GM23338 (cell line): ENCODE measurements at regions not wholly inside any gene's neighbourhood (a gene's known extent, or its start where the extent isn't known, plus 50 kb on each side); places are given as distances from the start of the nearest gene placed in this dataset.

ENCODE experiments used
- ATAC-seq: fragments of 200-7000 bp; cut with Tn5 transposase; 3 replicates; pipeline ENCODE4 v1.9.1; 2020
- DNase-seq: peaks from one replicate; pipeline ENCODE4 v3.0.0-alpha.2; 2015; ENCODE audit warnings: low spot score
- H2AFZ ChIP-seq: fragments of 200-600 bp; sonication (generic); 2 replicates; pipeline ENCODE4 v1.8.0; 2016; ENCODE audit warnings: antibody characterized with exemption, mild to moderate bottlenecking, moderate library complexity
- H3F3A ChIP-seq: fragments of 200-600 bp; sonication (generic); replicated peaks from 2 replicates; pipeline ENCODE4 v1.8.0; 2017; ENCODE audit warnings: antibody characterized with exemption, mixed run types, low read depth
- H3K27ac ChIP-seq: fragments of 200-600 bp; sonication (generic); 2 replicates; pipeline ENCODE4 v1.6.1; 2016; ENCODE audit warnings: low read depth
- H3K27me3 ChIP-seq: fragments of 200-600 bp; sonication (generic); 2 replicates; pipeline ENCODE4 v1.8.0; 2016; ENCODE audit warnings: mild to moderate bottlenecking, mixed run types, moderate library complexity; ENCODE audit not compliant: insufficient read depth
- H3K36me3 ChIP-seq: fragments of 200-600 bp; sonication (generic); 2 replicates; pipeline ENCODE4 v1.8.0; 2016; ENCODE audit warnings: mild to moderate bottlenecking; ENCODE audit not compliant: insufficient read depth
- H3K4me1 ChIP-seq: fragments of 200-600 bp; sonication (generic); 2 replicates; pipeline ENCODE4 v1.8.0; 2016; ENCODE audit warnings: mild to moderate bottlenecking, moderate library complexity; ENCODE audit not compliant: insufficient read depth
- H3K4me2 ChIP-seq: fragments of 200-600 bp; sonication (generic); 2 replicates; pipeline ENCODE4 v1.7.1; 2017; ENCODE audit warnings: mixed run types
- H3K4me3 ChIP-seq: fragments of 200-600 bp; sonication (generic); 2 replicates; pipeline ENCODE4 v1.6.1; 2016; ENCODE audit warnings: mixed run types
- H3K79me2 ChIP-seq: fragments of 200-600 bp; sonication (generic); replicated peaks from 2 replicates; pipeline ENCODE4 v1.8.0; 2017; ENCODE audit warnings: mild to moderate bottlenecking; ENCODE audit not compliant: insufficient read depth
- H3K9me2 ChIP-seq: fragments of 200-600 bp; sonication (generic); 2 replicates; pipeline ENCODE4 v1.8.0; 2017; ENCODE audit not compliant: insufficient read depth
- H4K20me1 ChIP-seq: fragments of 200-600 bp; sonication (generic); replicated peaks from 2 replicates; pipeline ENCODE4 v1.8.0; 2017; ENCODE audit warnings: mild to moderate bottlenecking; ENCODE audit not compliant: insufficient read depth
- H3K27ac Mint-ChIP-seq: 2 replicates; pipeline ENCODE4 v1.8.0; 2020; ENCODE audit warnings: inconsistent platforms, mild to moderate bottlenecking, moderate library complexity, mixed read lengths
- H3K27me3 Mint-ChIP-seq: 3 replicates; pipeline ENCODE4 v1.8.0; 2022; ENCODE audit warnings: low read depth, mild to moderate bottlenecking, moderate library complexity, mixed read lengths, inconsistent platforms; ENCODE audit not compliant: insufficient read depth, poor library complexity
- H3K36me3 Mint-ChIP-seq: 3 replicates; pipeline ENCODE4 v1.8.0; 2021; ENCODE audit warnings: low read depth, mild to moderate bottlenecking, inconsistent platforms, moderate library complexity, mixed read lengths
- H3K4me1 Mint-ChIP-seq: 3 replicates; pipeline ENCODE4 v1.8.0; 2020; ENCODE audit warnings: mild to moderate bottlenecking, inconsistent platforms, mixed read lengths
- H3K4me3 Mint-ChIP-seq: 3 replicates; pipeline ENCODE4 v1.8.0; 2021; ENCODE audit warnings: moderate library complexity, mild to moderate bottlenecking, inconsistent platforms, mixed read lengths
- H3K9me3 Mint-ChIP-seq: 3 replicates; pipeline ENCODE4 v1.8.0; 2020; ENCODE audit warnings: moderate library complexity, mild to moderate bottlenecking, inconsistent platforms, mixed read lengths
- CREB1 ChIP-seq: fragments of 250-450 bp; sonication (Bioruptor Pico); IDR thresholded peaks from 2 replicates; pipeline ENCODE4 v1.5.0; 2020; ENCODE audit warnings: low read depth, mild to moderate bottlenecking, moderate library complexity
- EZH2 ChIP-seq: fragments of 200-600 bp; sonication (generic); IDR thresholded peaks from one replicate; pipeline ENCODE4 v1.8.0; 2017; ENCODE audit warnings: antibody characterized with exemption, mild to moderate bottlenecking, low read depth; ENCODE audit not compliant: unreplicated experiment
- EZH2phosphoT487 ChIP-seq: fragments of 200-600 bp; sonication (generic); IDR thresholded peaks from one replicate; pipeline ENCODE4 v1.8.1; 2018; ENCODE audit warnings: antibody characterized with exemption; ENCODE audit not compliant: unreplicated experiment
- JUNB ChIP-seq: IDR thresholded peaks from one replicate; pipeline ENCODE4 v1.6.1; 2016; ENCODE audit warnings: antibody characterized with exemption; ENCODE audit not compliant: unreplicated experiment
- NANOG ChIP-seq: IDR thresholded peaks from 2 replicates; pipeline ENCODE4 v1.6.1; 2016; ENCODE audit warnings: antibody characterized with exemption, borderline replicate concordance
- POLR2AphosphoS5 ChIP-seq: IDR thresholded peaks from 2 replicates; pipeline ENCODE4 v1.6.1; 2016; ENCODE audit warnings: antibody characterized with exemption, low read depth
- STAT1 ChIP-seq: IDR thresholded peaks from one replicate; pipeline ENCODE4 v1.6.1; 2016; ENCODE audit warnings: antibody characterized with exemption; ENCODE audit not compliant: unreplicated experiment
- ZNF114 ChIP-seq: fragments of 250-450 bp; sonication (Bioruptor Pico); IDR thresholded peaks from 2 replicates; pipeline ENCODE4 v1.5.0; 2020; ENCODE audit warnings: mild to moderate bottlenecking, moderate library complexity
- ZNF331 ChIP-seq: fragments of 250-450 bp; sonication (Bioruptor Pico); IDR thresholded peaks from 2 replicates; pipeline ENCODE4 v1.5.0; 2020; ENCODE audit warnings: low read depth, mild to moderate bottlenecking, moderate library complexity
- TF ChIP-seq, protein P1 (sequence below), 2 experiments: fragments of 200-600 bp in 1 of 2; sonication (generic) in 1 of 2; conservative IDR thresholded peaks; 2 replicates each; pipeline versions ENCODE4 v1.5.1 to v1.6.1; 2016 to 2017; ENCODE audit warnings: antibody characterized with exemption in 2 of 2, low read depth in 2 of 2, mild to moderate bottlenecking in 2 of 2, moderate library complexity in 1 of 2
- TF ChIP-seq, protein P2 (sequence below): IDR thresholded peaks from 2 replicates; pipeline ENCODE4 v1.6.1; 2016; ENCODE audit warnings: antibody characterized with exemption
- TF ChIP-seq, protein P3 (sequence below): IDR thresholded peaks from one replicate; pipeline ENCODE4 v1.6.1; 2018; ENCODE audit warnings: antibody characterized with exemption; ENCODE audit not compliant: unreplicated experiment
- TF ChIP-seq, protein P4 (sequence below): fragments of 250-450 bp; sonication (Bioruptor Pico); IDR thresholded peaks from 2 replicates; pipeline ENCODE4 v1.5.0; 2020; ENCODE audit warnings: mild to moderate bottlenecking, moderate library complexity

DNA sequence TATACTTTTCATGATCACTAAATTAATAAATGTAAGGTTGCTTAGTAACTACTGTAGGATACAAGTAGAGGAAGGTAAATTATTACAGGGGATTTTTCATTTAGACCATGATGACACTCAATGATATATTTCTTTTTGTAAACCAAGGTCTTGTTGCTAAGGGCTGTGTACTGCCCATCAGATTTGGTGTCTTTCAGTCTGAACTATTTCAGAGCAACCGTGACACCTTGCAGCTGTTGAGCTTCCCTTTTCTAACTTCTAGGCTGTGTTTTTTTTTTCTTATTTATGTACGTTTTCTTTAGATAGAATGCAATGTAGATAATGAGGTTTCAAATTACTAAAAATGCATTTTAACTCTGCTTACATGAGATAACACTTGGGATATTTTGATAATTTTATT is 292.0 kb upstream of the MBL2 start:
- no peak for TF ChIP-seq STAT1
- TF ChIP-seq CREB1: no peak
- TF ChIP-seq ZNF114 (CRISPR knock-in tag): no peak
- TF ChIP-seq EZH2phosphoT487: no peak
- TF ChIP-seq, protein P1, sequence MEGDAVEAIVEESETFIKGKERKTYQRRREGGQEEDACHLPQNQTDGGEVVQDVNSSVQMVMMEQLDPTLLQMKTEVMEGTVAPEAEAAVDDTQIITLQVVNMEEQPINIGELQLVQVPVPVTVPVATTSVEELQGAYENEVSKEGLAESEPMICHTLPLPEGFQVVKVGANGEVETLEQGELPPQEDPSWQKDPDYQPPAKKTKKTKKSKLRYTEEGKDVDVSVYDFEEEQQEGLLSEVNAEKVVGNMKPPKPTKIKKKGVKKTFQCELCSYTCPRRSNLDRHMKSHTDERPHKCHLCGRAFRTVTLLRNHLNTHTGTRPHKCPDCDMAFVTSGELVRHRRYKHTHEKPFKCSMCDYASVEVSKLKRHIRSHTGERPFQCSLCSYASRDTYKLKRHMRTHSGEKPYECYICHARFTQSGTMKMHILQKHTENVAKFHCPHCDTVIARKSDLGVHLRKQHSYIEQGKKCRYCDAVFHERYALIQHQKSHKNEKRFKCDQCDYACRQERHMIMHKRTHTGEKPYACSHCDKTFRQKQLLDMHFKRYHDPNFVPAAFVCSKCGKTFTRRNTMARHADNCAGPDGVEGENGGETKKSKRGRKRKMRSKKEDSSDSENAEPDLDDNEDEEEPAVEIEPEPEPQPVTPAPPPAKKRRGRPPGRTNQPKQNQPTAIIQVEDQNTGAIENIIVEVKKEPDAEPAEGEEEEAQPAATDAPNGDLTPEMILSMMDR (conservative IDR thresholded peaks at IDR 0.05; ENCODE audit: low read depth in 2 of 2): no peak
- TF ChIP-seq, protein P2, sequence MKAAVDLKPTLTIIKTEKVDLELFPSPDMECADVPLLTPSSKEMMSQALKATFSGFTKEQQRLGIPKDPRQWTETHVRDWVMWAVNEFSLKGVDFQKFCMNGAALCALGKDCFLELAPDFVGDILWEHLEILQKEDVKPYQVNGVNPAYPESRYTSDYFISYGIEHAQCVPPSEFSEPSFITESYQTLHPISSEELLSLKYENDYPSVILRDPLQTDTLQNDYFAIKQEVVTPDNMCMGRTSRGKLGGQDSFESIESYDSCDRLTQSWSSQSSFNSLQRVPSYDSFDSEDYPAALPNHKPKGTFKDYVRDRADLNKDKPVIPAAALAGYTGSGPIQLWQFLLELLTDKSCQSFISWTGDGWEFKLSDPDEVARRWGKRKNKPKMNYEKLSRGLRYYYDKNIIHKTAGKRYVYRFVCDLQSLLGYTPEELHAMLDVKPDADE: no peak
- TF ChIP-seq, protein P3, sequence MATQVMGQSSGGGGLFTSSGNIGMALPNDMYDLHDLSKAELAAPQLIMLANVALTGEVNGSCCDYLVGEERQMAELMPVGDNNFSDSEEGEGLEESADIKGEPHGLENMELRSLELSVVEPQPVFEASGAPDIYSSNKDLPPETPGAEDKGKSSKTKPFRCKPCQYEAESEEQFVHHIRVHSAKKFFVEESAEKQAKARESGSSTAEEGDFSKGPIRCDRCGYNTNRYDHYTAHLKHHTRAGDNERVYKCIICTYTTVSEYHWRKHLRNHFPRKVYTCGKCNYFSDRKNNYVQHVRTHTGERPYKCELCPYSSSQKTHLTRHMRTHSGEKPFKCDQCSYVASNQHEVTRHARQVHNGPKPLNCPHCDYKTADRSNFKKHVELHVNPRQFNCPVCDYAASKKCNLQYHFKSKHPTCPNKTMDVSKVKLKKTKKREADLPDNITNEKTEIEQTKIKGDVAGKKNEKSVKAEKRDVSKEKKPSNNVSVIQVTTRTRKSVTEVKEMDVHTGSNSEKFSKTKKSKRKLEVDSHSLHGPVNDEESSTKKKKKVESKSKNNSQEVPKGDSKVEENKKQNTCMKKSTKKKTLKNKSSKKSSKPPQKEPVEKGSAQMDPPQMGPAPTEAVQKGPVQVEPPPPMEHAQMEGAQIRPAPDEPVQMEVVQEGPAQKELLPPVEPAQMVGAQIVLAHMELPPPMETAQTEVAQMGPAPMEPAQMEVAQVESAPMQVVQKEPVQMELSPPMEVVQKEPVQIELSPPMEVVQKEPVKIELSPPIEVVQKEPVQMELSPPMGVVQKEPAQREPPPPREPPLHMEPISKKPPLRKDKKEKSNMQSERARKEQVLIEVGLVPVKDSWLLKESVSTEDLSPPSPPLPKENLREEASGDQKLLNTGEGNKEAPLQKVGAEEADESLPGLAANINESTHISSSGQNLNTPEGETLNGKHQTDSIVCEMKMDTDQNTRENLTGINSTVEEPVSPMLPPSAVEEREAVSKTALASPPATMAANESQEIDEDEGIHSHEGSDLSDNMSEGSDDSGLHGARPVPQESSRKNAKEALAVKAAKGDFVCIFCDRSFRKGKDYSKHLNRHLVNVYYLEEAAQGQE: no peak
- TF ChIP-seq NANOG: no peak
- TF ChIP-seq JUNB: no peak
- TF ChIP-seq, protein P4, sequence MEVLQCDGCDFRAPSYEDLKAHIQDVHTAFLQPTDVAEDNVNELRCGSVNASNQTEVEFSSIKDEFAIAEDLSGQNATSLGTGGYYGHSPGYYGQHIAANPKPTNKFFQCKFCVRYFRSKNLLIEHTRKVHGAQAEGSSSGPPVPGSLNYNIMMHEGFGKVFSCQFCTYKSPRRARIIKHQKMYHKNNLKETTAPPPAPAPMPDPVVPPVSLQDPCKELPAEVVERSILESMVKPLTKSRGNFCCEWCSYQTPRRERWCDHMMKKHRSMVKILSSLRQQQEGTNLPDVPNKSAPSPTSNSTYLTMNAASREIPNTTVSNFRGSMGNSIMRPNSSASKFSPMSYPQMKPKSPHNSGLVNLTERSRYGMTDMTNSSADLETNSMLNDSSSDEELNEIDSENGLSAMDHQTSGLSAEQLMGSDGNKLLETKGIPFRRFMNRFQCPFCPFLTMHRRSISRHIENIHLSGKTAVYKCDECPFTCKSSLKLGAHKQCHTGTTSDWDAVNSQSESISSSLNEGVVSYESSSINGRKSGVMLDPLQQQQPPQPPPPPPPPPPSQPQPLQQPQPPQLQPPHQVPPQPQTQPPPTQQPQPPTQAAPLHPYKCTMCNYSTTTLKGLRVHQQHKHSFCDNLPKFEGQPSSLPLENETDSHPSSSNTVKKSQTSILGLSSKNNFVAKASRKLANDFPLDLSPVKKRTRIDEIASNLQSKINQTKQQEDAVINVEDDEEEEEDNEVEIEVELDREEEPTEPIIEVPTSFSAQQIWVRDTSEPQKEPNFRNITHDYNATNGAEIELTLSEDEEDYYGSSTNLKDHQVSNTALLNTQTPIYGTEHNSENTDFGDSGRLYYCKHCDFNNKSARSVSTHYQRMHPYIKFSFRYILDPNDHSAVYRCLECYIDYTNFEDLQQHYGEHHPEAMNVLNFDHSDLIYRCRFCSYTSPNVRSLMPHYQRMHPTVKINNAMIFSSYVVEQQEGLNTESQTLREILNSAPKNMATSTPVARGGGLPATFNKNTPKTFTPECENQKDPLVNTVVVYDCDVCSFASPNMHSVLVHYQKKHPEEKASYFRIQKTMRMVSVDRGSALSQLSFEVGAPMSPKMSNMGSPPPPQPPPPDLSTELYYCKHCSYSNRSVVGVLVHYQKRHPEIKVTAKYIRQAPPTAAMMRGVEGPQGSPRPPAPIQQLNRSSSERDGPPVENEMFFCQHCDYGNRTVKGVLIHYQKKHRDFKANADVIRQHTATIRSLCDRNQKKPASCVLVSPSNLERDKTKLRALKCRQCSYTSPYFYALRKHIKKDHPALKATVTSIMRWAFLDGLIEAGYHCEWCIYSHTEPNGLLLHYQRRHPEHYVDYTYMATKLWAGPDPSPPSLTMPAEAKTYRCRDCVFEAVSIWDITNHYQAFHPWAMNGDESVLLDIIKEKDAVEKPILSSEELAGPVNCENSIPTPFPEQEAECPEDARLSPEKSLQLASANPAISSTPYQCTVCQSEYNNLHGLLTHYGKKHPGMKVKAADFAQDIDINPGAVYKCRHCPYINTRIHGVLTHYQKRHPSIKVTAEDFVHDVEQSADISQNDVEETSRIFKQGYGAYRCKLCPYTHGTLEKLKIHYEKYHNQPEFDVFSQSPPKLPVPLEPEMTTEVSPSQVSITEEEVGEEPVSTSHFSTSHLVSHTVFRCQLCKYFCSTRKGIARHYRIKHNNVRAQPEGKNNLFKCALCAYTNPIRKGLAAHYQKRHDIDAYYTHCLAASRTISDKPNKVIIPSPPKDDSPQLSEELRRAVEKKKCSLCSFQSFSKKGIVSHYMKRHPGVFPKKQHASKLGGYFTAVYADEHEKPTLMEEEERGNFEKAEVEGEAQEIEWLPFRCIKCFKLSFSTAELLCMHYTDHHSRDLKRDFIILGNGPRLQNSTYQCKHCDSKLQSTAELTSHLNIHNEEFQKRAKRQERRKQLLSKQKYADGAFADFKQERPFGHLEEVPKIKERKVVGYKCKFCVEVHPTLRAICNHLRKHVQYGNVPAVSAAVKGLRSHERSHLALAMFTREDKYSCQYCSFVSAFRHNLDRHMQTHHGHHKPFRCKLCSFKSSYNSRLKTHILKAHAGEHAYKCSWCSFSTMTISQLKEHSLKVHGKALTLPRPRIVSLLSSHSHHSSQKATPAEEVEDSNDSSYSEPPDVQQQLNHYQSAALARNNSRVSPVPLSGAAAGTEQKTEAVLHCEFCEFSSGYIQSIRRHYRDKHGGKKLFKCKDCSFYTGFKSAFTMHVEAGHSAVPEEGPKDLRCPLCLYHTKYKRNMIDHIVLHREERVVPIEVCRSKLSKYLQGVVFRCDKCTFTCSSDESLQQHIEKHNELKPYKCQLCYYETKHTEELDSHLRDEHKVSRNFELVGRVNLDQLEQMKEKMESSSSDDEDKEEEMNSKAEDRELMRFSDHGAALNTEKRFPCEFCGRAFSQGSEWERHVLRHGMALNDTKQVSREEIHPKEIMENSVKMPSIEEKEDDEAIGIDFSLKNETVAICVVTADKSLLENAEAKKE (CRISPR knock-in tag): no peak
- no peak for TF ChIP-seq EZH2
- no peak for TF ChIP-seq POLR2AphosphoS5
- TF ChIP-seq ZNF331 (CRISPR knock-in tag): no peak
- H3K36me3 Mint-ChIP-seq: no peaks in the 10 kb centered on the region; the same call in 2 of the 3 replicates
- Histone ChIP-seq H3K36me3 (no peaks in the 10 kb centered on the region), H3K4me1 (no peaks in the 10 kb centered on the region), H3K27me3 (no peaks in the 10 kb centered on the region), H3K4me3 (no peak overlapping the region), H3K79me2 (no peaks in the 10 kb centered on the region), H3F3A (no peaks in the 10 kb centered on the region), H3K27ac (no peak overlapping the region), H3K9me2 (no peaks in the 10 kb centered on the region), H2AFZ (no peak overlapping the region), H4K20me1 (no peaks in the 10 kb centered on the region), H3K4me2 (no peak overlapping the region)
- no peak for ATAC-seq
- H3K9me3 Mint-ChIP-seq: peaks cover 15% of the 10 kb centered on the region; the same call in 1 of the 3 replicates
- H3K4me3 Mint-ChIP-seq: no peak overlapping the region
- no peaks in the 10 kb centered on the region for H3K4me1 Mint-ChIP-seq
- no peak overlapping the region for H3K27ac Mint-ChIP-seq
- DNase-seq: no peak
- H3K27me3 Mint-ChIP-seq: no peaks in the 10 kb centered on the region
